ENCODE measurements at regions not wholly inside any gene's neighbourhood (a gene's known extent, or its start where the extent isn't known, plus 50 kb on each side); places are given as distances from the start of the nearest gene placed in this dataset.
A peak's percentile ranks its signal among the peaks of the same experiment; 100 is the strongest.
"Not testable (repeated sequence)": the region's sequence is repeated elsewhere in the genome, so short reads cannot be mapped to it uniquely, and the experiment has no call there.

GRCh38 chr7:76849887-76850563 lies 182.1 kb downstream of the SPDYE17 start:
- not testable (repeated sequence) for DNase-seq (ENCODE audit: low read depth)

DNA sequence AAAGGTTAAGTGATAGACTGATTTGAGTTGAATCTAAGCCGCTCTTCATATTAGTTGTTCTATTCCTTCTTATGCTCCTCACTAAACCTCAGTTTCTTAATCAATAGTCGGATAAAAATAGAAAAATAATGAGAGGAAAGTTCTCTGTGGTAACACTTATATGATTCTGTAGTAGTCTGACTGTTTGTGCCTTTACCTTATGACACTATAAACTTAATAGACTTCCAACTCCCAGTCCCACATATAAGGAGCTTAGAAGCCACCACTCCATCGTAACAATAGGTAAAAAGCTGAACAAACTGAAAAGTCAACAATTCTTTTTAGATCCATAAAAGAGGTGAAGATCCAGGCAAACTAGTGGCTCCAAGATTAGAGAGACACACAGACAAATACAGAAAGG lies 192.3 kb downstream of the SPDYE17 start:
- not testable (repeated sequence) for DNase-seq (ENCODE audit: low read depth)

GRCh38 chr7:76839214-76839613 lies 192.9 kb downstream of the SPDYE17 start:
- DNase-seq (ENCODE audit: low read depth), result not testable (repeated sequence)

DNA sequence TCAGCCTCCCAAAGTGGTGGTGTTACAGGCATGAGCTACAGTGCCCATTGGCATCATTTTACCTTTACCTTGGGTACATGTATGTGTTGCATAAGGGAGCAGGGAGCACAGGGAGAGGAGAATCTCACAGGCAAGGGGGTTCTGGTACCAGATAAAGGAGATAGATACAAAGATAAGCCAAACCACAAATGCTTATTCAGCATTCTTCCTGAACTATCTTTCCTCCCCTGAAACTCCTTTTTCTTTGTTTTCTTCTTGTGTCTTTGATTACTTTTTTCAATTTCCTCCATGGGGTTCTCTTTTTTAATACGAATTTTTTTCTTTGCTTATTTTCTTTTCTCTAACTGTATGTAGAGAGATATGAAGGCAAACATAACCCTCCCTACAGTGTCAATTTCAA lies 193.8 kb downstream of the SPDYE17 start:
- not testable (repeated sequence) for DNase-seq (ENCODE audit: low read depth)

DNA sequence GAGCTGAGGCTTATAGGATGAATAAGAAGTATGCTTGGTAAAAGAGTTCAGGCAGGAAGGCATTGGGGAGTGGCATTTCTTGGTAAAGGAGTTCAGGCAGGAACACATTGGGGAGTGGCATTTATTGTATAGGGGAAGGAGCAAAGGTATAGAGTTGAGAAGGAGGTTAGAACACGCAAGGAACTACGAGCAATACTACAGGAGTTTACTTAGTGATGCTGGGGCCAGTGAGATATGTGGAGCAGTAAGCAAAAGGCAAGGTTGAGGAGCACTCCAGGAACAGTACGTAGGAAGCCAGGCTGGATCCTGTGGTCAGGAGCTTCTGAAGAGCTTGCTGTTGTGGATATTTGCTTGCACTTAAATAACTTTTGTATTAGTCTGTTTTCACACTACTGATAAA lies 202.2 kb upstream of the POMZP3 start:
- DNase-seq (ENCODE audit: low read depth), result not testable (repeated sequence)

- DNase-seq (ENCODE audit: low read depth), result not testable (repeated sequence)
These were observed 199.1 kb upstream of the POMZP3 start for GRCh38 chr7:76826181-76826580.

GRCh38 chr7:76809856-76810255 lies 182.8 kb upstream of the POMZP3 start:
- not testable (repeated sequence) for DNase-seq (ENCODE audit: low read depth)

DNA sequence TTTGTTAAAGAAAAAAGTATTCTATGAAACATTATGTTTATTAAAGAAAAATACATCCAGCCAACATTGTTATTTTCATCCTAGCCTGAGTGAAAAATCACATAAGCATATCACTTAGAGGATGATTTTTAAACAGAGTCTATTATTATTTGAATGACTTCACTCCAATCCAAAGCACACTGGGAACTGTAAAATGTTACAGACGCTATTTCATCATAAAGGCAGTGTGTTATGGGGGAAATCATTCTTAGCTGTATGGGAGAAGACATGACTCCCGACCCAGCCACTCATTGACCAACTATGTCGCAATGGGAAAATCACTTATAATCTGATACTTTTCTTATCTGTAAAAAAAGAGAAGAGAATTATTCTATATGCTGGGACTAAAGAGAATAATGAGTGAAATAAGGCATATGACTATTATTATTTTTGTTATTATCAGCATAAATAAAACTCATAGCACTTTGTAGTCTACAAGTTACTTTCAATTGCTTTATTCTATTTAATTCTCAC lies 180.6 kb upstream of the POMZP3 start:
- DNase-seq (ENCODE audit: low read depth), result peak; percentile 0

DNA sequence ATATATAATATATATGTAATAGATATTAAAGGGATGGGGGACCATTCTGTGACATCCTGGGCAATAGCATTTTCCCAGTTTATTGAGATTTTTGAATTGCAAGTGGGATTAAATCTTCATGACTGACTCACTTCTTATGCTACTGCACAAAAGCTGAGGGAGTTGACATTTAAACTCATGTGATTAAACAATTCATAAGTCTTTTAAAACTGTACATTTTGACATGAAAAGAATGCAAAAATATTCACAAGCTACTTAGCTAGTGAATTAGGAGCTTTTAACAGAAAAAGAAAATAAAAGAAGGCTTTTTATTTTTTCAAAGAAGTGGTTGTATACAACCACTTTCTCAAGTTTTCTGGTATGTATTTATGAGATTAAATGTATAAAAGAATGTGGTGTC lies 179.4 kb upstream of the POMZP3 start:
- peak; percentile 0 for DNase-seq (ENCODE audit: low read depth)

GRCh38 chr7:76806010-76806409 lies 178.9 kb upstream of the POMZP3 start:
- peak; percentile 20 for DNase-seq (ENCODE audit: low read depth)

GRCh38 chr7:76805262-76805661 lies 178.2 kb upstream of the POMZP3 start:
- DNase-seq (ENCODE audit: low read depth), result not testable (repeated sequence)

GRCh38 chr7:76797639-76798038 lies 170.6 kb upstream of the POMZP3 start:
- DNase-seq (ENCODE audit: low read depth), result not testable (repeated sequence)

DNA sequence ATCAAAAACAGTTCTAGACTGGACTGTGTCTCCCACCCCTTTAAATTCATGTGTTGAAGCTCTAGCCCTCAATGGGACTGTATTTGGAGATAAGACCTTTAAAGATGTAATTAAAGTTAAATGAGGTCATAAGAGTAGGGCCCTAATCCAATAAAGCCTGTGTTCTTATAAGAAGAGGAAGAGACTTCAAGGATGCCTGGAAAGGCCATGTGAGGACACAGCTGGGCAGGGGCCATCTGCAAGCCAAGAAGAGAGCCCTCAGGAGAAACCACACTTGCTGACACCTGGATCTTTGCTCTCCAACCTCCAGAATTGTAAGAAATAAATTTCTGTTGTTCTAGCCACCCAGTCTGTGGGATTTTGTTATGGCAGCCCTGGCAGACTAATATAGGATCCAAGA lies 153.6 kb upstream of the POMZP3 start:
- DNase-seq (ENCODE audit: low read depth), result not testable (repeated sequence)

- DNase-seq (ENCODE audit: low read depth), result not testable (repeated sequence)
These were observed 147.2 kb upstream of the POMZP3 start for GRCh38 chr7:76774279-76774678.

- not testable (repeated sequence) for DNase-seq (ENCODE audit: low read depth)
These were observed 144.9 kb upstream of the POMZP3 start for GRCh38 chr7:76771980-76772379.

GRCh38 chr7:76763977-76764376 lies 136.9 kb upstream of the POMZP3 start:
- DNase-seq (ENCODE audit: low read depth), result not testable (repeated sequence)

- peak; percentile 60 for DNase-seq (ENCODE audit: low read depth)
These were observed 133.6 kb upstream of the POMZP3 start for GRCh38 chr7:76760546-76761220.

GRCh38 chr7:76739538-76739937 lies 112.5 kb upstream of the POMZP3 start:
- not testable (repeated sequence) for DNase-seq (ENCODE audit: low read depth)

GRCh38 chr7:76736724-76737123 lies 109.6 kb upstream of the POMZP3 start:
- not testable (repeated sequence) for DNase-seq (ENCODE audit: low read depth)

- DNase-seq (ENCODE audit: low read depth), result not testable (repeated sequence)
These were observed 109.0 kb upstream of the POMZP3 start for GRCh38 chr7:76736091-76736490.

GRCh38 chr7:76735668-76736067 lies 108.6 kb upstream of the POMZP3 start:
- DNase-seq (ENCODE audit: low read depth), result not testable (repeated sequence)

- not testable (repeated sequence) for DNase-seq (ENCODE audit: low read depth)
These were observed 101.5 kb upstream of the POMZP3 start for GRCh38 chr7:76728571-76728974.

GRCh38 chr7:76723928-76724327 lies 96.8 kb upstream of the POMZP3 start:
- not testable (repeated sequence) for DNase-seq (ENCODE audit: low read depth)
